WERI-Rb-1 (cell line): ENCODE measurements at regions not wholly inside any gene's neighbourhood (a gene's known extent, or its start where the extent isn't known, plus 50 kb on each side); places are given as distances from the start of the nearest gene placed in this dataset.

ENCODE experiments used
- DNase-seq: peaks from one replicate; pipeline ENCODE4 v3.0.0-alpha.2; 2020
- H3K27ac ChIP-seq: fragments of 250-450 bp; sonication (Bioruptor Pico); 2 replicates; pipeline ENCODE4 v1.5.1; 2020; ENCODE audit warnings: mild to moderate bottlenecking, moderate library complexity
- H3K27me3 ChIP-seq: fragments of 250-450 bp; sonication (Bioruptor Pico); 2 replicates; pipeline ENCODE4 v1.5.1; 2021; ENCODE audit warnings: mild to moderate bottlenecking, low read depth, moderate library complexity; ENCODE audit not compliant: insufficient read depth, severe bottlenecking
- H3K36me3 ChIP-seq: fragments of 250-450 bp; sonication (Bioruptor Pico); 2 replicates; pipeline ENCODE4 v1.5.1; 2020; ENCODE audit warnings: mild to moderate bottlenecking, moderate library complexity
- H3K4me3 ChIP-seq: 2 replicates; pipeline ENCODE4 v1.5.1; 2011; ENCODE audit warnings: low read depth, mild to moderate bottlenecking, control low read depth, low read length
- H3K9me3 ChIP-seq: fragments of 250-450 bp; sonication (Bioruptor Pico); 2 replicates; pipeline ENCODE4 v1.5.1; 2021; ENCODE audit warnings: mild to moderate bottlenecking, moderate library complexity; ENCODE audit not compliant: severe bottlenecking
- TF ChIP-seq, protein P1 (sequence below): IDR thresholded peaks from 2 replicates; pipeline ENCODE4 v1.5.1; 2011; ENCODE audit warnings: low read depth, mild to moderate bottlenecking, control low read depth, inconsistent platforms, low read length

DNA sequence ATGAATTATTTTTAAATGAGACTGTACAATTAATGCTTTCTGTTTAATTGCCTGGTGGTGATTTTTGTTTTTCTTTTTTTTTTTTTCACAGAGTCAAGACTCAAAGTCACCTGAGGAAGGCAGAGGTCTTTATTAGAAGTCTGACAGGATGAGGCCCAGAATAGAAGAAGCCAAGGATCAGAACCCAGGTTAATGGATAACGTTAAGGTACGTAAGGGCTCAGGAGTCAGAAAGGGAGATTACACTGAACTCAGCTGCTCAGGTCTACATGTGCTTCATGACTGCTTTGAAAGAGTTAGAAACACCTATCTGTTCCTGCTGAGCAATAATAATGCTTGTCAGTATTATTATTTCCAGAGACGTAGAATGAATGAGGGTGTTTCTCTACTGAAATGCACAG is 196.5 kb downstream of the LRATD1 start:
- Histone ChIP-seq H3K4me3 (no peak overlapping the region), H3K36me3 (no peaks in the 10 kb centered on the region), H3K27ac (no peak overlapping the region), H3K9me3 (no peaks in the 10 kb centered on the region), H3K27me3 (no peaks in the 10 kb centered on the region)
- DNase-seq = no peak
- TF ChIP-seq, protein P1, sequence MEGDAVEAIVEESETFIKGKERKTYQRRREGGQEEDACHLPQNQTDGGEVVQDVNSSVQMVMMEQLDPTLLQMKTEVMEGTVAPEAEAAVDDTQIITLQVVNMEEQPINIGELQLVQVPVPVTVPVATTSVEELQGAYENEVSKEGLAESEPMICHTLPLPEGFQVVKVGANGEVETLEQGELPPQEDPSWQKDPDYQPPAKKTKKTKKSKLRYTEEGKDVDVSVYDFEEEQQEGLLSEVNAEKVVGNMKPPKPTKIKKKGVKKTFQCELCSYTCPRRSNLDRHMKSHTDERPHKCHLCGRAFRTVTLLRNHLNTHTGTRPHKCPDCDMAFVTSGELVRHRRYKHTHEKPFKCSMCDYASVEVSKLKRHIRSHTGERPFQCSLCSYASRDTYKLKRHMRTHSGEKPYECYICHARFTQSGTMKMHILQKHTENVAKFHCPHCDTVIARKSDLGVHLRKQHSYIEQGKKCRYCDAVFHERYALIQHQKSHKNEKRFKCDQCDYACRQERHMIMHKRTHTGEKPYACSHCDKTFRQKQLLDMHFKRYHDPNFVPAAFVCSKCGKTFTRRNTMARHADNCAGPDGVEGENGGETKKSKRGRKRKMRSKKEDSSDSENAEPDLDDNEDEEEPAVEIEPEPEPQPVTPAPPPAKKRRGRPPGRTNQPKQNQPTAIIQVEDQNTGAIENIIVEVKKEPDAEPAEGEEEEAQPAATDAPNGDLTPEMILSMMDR = no peak

- Histone ChIP-seq H3K36me3 (no peaks in the 10 kb centered on the region), H3K27me3 (no peaks in the 10 kb centered on the region), H3K4me3 (no peak overlapping the region), H3K9me3 (no peaks in the 10 kb centered on the region), H3K27ac (no peak overlapping the region)
- TF ChIP-seq, protein P1 = peak; percentile 48
- no peak for DNase-seq
Measured at GRCh38 chr2:14831458-14831857, 198.9 kb downstream of the LRATD1 start.

DNA sequence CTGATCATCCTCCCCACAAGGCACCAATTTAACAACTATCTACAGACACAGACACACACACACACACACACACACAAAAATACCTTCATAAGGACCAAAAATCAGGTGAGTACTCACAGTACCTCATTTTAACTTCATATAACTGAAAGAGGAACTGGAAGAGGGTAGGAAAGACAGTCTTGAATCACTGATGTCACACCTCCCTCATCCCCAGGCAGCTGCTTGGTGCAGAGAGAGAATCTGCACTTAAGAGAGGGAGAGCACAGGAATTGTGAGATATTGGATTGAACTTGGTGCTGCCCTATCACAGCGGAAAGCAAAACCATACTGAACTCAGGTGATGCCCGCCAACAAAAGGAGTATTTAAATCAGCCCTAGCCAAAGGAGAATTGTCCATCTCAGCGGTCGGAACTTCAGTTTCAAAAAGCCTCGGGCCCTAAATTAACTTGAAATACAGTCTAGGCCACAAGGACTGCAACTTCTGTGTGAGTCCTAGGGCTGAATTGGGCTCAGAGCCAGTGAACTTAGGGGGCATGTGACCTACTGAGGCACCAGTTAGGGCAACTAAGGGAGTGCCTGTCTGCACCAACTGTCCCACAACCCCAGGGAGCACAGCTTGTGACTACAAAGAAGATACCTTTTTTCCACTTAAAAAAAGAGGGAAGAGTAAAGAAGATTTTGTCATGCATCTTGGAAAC is 211.1 kb downstream of the LRATD1 start:
- Histone ChIP-seq H3K27ac (no peak overlapping the region), H3K4me3 (no peak overlapping the region), H3K36me3 (no peaks in the 10 kb centered on the region), H3K27me3 (no peaks in the 10 kb centered on the region), H3K9me3 (peaks cover 8% of the 10 kb centered on the region)
- TF ChIP-seq, protein P1 = no peak
- no peak for DNase-seq

DNA sequence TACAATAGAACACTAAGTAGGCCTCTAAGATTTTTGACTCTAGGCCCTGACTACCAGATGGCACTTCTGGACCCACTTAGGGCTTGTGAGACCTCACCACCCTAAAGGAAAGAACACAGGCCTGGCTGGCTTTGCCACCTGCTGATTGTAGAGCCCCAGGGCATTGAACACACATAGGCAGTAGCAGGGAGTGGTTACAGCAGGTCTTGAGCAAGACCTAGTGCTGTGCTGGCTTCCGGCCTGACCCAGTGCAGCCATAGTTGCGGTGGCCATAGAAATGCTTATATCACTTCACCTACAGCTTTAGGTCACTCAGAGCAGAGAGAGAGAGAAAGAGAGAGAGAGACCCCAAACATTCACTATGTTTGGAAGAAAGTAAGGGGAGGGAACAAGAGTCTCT is 223.2 kb downstream of the LRATD1 start:
- no peaks in the 10 kb centered on the region for H3K9me3 ChIP-seq
- no peak for DNase-seq
- TF ChIP-seq, protein P1 = no peak
- H3K27ac ChIP-seq = no peak overlapping the region
- no peaks in the 10 kb centered on the region for H3K36me3 ChIP-seq
- H3K4me3 ChIP-seq = no peak overlapping the region
- H3K27me3 ChIP-seq = no peaks in the 10 kb centered on the region

DNA sequence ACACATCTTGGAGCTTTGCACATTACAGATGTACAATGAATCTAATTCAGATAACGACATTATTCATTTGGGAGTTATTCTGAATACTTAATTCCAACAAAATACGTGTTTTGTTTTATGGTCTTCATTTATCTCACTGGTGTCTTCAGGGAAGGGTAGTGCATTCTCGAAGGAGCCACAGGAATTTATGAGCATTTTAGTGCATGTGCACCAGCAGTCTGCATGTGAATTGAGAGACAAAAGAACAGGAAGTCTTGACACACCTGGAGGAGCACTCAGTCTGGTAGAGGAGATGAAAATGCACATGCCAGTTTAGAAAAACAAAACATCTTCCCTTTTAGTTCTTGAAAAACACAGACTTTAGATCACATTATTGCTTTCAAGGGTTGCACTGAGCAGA is 228.7 kb downstream of the LRATD1 start:
- DNase-seq = no peak
- Histone ChIP-seq H3K9me3 (peaks cover 3% of the 10 kb centered on the region), H3K4me3 (no peak overlapping the region), H3K27ac (no peak overlapping the region), H3K27me3 (no peaks in the 10 kb centered on the region), H3K36me3 (no peaks in the 10 kb centered on the region)
- TF ChIP-seq, protein P1 = no peak
